Stimulated activated CD8-positive, alpha-beta memory T cell treated with anti-CD3 and anti-CD28 coated beads, Interleukin-7, amount 100 ng/mL, for 4 hours (primary cell): ENCODE measurements at regions not wholly inside any gene's neighbourhood (a gene's known extent, or its start where the extent isn't known, plus 50 kb on each side); places are given as distances from the start of the nearest gene placed in this dataset.

Source experiments
- DNase-seq, 2 donors: peaks; one replicate each; pipeline ENCODE4 v3.0.0-alpha.2; 2020; ENCODE audit warnings: low read depth in 2 of 2

- DNase-seq = no peak
Observed at GRCh38 chr5:91283899-91284298, 99.2 kb downstream of the ARRDC3 start.

DNA sequence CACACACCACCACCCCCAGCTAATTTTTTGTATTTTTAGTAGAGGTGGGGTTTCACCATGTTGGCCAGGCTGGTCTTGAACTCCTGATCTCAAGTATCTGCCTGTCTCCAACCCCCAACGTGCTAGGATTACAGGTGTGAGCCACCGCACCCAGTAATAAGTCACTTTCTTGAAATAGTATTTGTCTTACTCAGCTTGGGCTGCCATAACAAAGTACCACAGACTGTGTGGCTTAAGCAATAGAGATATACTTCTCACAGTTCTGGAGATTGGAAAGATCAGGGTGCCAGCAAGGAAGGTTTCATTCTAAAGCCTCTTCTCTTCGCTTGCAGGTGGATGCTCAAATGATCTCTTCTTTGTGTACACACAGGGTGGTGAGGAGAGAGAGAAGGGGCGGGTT, 99.8 kb downstream of the ARRDC3 start:
- no peak for DNase-seq

- no peak for DNase-seq
Observed at GRCh38 chr5:91282210-91282609, 100.9 kb downstream of the ARRDC3 start.

DNA sequence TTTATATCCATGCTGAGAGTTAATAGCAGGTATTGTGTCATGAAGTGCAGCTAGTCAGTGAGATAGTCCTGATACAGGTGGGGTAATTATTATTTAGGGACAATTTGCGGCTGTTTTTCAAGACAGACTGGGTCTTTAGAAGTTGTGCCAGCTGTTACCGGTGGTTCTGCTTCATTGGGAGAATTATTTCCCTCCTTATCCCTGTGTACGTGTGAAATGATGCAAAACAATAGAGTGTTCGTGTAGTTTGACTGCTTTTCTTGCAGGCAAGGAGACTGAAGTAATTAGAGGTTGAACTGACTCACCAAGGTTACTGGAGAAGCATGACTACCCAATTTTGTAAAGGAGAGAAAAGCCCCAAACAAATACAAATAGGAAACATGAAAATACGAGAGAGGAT, 101.7 kb downstream of the ARRDC3 start:
- DNase-seq = no peak

DNA sequence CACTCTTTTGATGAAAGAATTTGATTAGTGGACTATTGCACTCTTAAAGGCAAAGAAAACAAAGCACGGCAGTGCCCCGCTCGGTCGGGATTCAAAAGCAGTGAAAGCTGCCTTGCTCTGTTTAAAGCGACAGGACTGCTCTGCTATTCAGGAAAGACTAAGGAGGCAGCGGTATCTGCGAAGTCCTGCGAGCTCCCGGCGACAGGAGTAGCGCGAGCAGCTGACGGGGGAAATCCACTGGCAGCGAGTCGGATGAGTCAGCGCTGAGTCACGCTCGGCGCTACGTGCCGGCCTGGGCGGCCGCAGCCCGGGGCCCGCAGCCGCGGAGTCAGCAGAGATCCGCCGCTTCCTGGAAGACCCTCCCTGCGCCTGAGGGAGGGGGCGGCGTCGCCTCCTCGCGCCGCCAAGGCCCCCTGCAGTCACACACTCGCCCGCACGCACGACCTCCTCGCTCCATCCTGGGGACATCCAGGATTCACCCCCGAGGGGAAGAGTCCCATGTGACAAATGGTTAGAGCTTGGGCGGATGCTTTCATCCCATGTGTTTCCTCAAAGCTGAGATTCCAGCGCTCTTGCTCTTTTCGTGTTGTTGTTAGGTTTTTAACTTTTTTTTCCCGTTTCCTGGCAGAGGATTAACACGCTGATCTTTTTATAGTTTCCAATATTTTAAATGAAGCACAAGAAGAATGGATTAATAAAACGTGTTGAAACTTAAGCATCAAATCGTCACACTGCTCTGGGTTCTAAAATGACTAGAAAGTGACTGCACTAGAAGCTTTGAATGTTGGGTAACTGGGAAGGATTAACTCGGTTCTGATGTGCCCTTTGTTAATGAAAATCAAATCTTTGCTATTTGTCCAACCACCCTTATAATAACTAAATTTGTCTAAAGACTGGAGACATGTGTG, 102.5 kb downstream of the ARRDC3 start:
- peak; percentile 80 to 91 for DNase-seq

- DNase-seq = no peak
Observed at GRCh38 chr5:91277840-91278239, 105.3 kb downstream of the ARRDC3 start.

DNA sequence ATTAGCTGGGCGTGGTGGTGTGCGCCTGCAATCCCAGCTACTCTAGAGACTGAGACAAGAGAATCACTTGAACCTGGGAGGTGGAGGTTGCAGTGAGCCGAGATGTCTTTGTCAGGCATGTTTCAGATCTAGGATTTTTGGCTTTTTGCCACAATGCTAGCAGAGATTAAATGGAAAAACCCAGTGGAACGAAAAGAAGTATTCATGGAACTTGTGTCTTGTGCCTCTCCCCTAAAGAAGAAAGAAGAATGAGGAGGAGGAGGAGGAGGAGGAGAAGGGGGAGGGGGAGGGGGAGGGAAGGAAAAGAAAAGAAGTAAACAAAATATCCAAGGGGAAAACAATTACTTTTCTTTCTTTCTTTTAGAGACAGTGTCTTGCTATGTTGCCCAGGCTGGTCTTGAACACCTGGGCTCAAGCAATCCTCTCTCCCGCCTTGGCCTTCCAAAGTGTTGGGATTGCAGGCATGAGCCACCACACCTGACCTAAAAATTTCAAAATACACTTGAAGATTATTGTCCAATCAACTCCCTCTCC, 106.0 kb downstream of the ARRDC3 start:
- no peak for DNase-seq

DNA sequence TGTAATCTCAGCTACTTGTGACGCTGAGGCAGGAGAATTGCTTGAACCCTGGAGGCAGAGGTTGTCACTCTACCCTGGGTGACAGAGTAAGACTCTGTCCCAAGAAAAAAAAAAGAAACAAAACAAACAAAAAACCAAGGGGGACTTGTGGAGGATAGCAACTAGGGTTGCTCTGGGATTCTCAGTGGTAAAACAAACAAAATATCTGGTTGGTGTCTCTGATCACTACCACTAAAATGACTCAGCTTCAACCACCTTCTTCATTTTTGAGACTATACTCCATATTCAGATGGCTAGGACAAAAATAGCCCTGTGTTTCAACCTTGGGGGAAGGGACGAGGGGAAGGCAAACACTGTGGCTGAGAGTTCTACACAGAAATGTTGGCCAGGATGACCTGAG, 110.3 kb downstream of the ARRDC3 start:
- no peak for DNase-seq

GRCh38 chr5:91271999-91272398, 111.1 kb downstream of the ARRDC3 start:
- DNase-seq = no peak

GRCh38 chr5:91269198-91269597, 113.9 kb downstream of the ARRDC3 start:
- no peak for DNase-seq

- no peak for DNase-seq
Observed at GRCh38 chr5:91266184-91266705, 116.9 kb downstream of the ARRDC3 start.

DNA sequence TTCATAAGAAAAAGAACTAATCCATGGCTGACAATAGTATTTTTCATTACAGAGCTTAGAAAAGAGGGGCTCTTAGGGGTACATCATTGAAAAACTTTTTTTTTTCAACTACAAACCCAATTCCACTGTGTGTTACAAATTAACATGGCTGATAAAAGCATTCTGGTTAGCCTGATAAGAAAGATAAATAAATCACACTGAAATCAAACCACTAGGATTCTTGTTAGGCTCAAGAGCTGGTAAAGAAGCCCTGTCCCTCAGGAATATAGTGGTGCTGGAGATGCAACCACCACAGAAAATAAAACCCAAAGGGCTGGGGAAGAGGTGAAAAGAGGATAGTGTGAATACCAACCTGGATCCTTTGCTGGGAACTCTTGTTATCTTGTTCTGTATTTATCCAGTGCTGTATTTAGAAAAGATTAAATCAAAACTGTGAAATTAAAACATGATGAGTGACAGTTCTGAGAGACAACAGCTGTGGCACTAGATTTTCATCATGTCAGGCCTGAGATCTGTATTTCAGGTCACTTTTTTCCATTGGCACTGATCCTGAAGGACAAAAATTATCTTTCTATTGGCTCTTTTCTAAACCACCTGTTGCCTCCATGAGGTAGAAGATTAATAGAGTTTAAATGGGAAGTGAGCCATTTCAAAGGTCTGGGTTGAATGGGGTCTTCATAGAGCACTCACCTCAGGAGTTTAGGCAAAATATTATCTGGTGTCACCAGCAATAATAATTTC, 118.6 kb downstream of the ARRDC3 start:
- no peak for DNase-seq

DNA sequence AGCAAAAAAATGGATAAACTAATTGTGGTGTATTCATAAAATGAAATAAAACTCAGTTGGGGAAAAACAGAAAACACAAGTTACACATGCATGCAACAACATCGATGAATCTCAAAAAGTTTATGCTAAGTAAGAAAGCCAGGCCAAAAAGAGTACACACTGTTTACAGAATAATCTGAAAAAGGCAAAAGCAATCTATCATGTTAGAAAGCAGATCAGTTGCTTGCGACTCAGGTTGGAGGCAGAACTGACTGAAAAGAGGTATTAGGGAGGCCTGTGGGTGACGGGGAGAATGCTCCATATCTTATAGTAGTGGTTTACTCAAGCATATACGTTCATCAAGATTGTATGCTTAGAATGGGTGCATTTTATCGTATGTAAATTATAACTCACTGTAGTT, 119.2 kb downstream of the ARRDC3 start:
- no peak for DNase-seq

GRCh38 chr5:91257301-91257700, 125.8 kb downstream of the ARRDC3 start:
- no peak for DNase-seq

- no peak for DNase-seq
Observed at GRCh38 chr5:91256142-91256524, 127.0 kb downstream of the ARRDC3 start.

DNA sequence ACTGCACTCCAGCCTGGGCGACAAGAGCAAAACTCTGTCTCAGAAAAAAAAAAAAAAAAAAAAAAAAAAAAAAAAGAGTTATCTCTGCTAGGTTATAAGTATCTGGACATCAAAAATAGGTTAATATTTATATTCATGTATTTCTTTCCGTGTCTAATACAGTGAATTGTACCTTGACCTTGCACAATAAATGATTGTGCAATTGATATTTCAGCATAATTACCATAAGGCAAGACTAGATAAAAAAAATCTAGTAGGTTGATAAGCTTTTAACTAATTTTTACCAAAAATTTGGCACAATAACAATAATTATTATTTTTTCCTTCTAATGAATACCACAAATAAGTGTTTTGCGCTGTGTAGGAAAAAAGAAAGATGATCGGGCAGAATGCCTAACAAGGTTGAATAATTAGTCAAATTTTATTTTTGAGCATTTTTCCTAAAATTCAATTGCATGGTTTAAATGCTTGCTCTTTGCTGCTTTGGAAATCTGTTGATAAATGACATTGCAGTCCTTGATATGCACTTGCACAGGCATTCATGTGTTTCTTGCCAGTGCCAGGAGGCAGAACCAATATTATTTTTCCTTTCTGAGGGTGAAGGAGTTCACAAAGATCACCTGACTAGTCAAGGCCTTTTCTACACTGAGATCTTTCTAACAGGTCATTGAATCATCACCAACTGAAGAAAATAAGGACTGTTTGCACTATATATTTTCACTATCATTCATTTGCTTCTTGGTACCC, 127.5 kb downstream of the ARRDC3 start:
- DNase-seq = no peak

GRCh38 chr5:91252916-91253315, 130.2 kb downstream of the ARRDC3 start:
- DNase-seq = no peak

GRCh38 chr5:91245871-91246270, 137.2 kb downstream of the ARRDC3 start:
- no peak for DNase-seq

DNA sequence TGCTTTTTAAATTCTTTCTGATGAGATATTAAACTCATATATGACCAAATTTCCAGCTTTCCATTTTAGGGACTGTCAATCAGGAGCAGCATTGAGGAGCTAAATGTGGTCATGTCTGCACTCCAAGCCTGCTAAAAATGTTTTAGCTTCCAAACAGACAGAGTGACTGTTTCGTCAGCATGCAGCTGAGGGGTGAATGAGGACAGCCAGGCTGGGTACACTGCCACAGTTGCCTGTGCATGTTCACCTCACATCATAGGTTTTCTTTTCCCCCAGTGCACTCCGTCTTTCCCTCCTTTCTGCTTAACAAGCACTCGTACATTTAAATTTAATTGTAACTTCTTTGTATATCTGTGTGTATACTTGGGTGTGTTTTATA, 138.1 kb downstream of the ARRDC3 start:
- no peak for DNase-seq

- no peak for DNase-seq
Observed at GRCh38 chr5:91244380-91245073, 138.6 kb downstream of the ARRDC3 start.

DNA sequence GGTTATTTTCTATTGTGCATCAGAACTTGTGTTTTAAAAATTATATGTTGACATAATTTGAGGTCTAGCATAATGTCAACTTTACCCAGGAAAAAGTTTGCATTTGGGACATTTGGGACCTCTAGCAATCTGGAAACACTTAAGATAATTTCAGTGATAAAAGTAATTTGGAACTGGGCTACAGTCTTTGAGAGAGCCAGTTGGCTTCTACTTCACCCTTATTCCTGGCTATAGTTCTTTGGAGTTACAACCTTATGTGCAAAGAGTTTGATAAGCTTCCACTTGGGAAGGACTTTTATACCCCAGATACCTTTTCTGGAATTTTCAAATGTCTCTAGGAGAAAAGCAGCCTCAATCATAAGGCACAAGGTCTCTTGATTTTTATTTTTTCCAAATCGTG, 139.3 kb downstream of the ARRDC3 start:
- no peak for DNase-seq
